ENCODE measurements at regions not wholly inside any gene's neighbourhood (a gene's known extent, or its start where the extent isn't known, plus 50 kb on each side); places are given as distances from the start of the nearest gene placed in this dataset.
A peak's percentile ranks its signal among the peaks of the same experiment; 100 is the strongest.

DNA sequence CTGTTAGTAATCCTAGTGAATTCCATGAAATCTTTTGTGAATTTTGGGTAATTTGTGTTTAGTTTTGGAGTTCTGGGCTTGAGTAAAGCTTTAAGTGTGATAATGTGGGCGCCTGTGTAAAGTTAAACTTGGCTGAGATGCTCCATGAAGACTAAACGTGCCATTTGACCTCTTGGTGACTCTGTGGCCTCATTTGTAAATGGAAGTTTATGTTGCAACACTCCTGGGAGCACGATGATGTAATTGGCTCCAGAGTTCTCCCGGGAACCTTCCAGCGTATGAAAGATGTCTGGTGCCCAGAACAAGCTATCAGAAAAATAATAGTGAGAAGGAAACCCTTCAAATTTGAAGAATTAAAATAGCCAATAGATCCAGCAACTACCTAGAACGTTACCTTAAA, 981.2 kb downstream of the TLE4 start:
- intact Hi-C loops (cut with DNase I; ENCODE audit: low total_unique reads) (no loop called here), in situ Hi-C loops (cut with MboI; ENCODE audit: low pct_ligation_motif_present in 1 of 4, low pct_unique_long_range_greater_than_20kb in 1 of 4, low sequenced_read_pairs in 3 of 4) (loop anchor here in 1 of 4 donors (25.0 kb wide), 1 partner anchor 584 kb away; no protein-coding TSS in a partner anchor)
- TF ChIP-seq, protein P1, sequence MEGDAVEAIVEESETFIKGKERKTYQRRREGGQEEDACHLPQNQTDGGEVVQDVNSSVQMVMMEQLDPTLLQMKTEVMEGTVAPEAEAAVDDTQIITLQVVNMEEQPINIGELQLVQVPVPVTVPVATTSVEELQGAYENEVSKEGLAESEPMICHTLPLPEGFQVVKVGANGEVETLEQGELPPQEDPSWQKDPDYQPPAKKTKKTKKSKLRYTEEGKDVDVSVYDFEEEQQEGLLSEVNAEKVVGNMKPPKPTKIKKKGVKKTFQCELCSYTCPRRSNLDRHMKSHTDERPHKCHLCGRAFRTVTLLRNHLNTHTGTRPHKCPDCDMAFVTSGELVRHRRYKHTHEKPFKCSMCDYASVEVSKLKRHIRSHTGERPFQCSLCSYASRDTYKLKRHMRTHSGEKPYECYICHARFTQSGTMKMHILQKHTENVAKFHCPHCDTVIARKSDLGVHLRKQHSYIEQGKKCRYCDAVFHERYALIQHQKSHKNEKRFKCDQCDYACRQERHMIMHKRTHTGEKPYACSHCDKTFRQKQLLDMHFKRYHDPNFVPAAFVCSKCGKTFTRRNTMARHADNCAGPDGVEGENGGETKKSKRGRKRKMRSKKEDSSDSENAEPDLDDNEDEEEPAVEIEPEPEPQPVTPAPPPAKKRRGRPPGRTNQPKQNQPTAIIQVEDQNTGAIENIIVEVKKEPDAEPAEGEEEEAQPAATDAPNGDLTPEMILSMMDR (IDR thresholded peaks at IDR 0.05): no peak
- no peak for TF ChIP-seq POLR2A (IDR thresholded peaks at IDR 0.05)
- no peak for TF ChIP-seq EP300 (IDR thresholded peaks at IDR 0.05; ENCODE audit: low read depth)
- no peak for TF ChIP-seq POLR2AphosphoS5 (IDR thresholded peaks at IDR 0.05)
- Histone ChIP-seq H3K27me3 (no peaks in the 10 kb centered on the region), H3K4me3 (no peak overlapping the region), H3K4me1 (no peaks in the 10 kb centered on the region), H3K36me3 (no peaks in the 10 kb centered on the region), H3K27ac (no peak overlapping the region), H3K9me3 (no peaks in the 10 kb centered on the region)
- 41 to 44% methylated on average over 6 of the region's 6 CpGs for WGBS, 2 donors (ENCODE audit: low coverage in 1 of 2)
- DNase-seq: peak; percentile 7

DNA sequence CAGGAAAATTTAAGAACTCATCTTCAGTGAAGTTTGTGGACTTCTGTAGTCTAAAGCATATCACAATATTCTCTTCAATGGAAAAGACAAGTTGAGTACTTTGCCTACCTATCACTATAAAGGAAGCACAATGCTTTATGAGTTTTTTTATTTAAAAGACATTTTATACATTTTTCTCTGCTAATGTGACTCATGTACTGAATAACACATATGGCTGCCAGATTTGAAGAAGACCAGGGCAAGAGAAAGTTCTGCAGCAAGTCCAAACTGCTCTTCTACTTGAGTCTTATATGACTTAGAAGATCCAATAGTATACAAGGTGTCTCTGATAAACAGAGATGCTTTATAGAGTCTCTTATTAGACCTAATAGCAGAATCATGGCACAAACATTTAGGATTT, 978.4 kb downstream of the TLE4 start:
- Histone ChIP-seq H3K27ac (no peak overlapping the region), H3K27me3 (no peaks in the 10 kb centered on the region), H3K9me3 (no peaks in the 10 kb centered on the region), H3K36me3 (no peaks in the 10 kb centered on the region), H3K4me1 (no peaks in the 10 kb centered on the region), H3K4me3 (no peak overlapping the region)
- no peak for DNase-seq
- TF ChIP-seq POLR2A (IDR thresholded peaks at IDR 0.05): no peak
- TF ChIP-seq POLR2AphosphoS5 (IDR thresholded peaks at IDR 0.05): no peak
- TF ChIP-seq, protein P1 (IDR thresholded peaks at IDR 0.05): no peak
- in situ Hi-C loops (cut with MboI; ENCODE audit: low pct_ligation_motif_present in 1 of 4, low pct_unique_long_range_greater_than_20kb in 1 of 4, low sequenced_read_pairs in 3 of 4) (loop anchor here in 1 of 4 donors (25.0 kb wide), 1 partner anchor 587 kb away; no protein-coding TSS in a partner anchor), intact Hi-C loops (cut with DNase I; ENCODE audit: low total_unique reads) (no loop called here)

DNA sequence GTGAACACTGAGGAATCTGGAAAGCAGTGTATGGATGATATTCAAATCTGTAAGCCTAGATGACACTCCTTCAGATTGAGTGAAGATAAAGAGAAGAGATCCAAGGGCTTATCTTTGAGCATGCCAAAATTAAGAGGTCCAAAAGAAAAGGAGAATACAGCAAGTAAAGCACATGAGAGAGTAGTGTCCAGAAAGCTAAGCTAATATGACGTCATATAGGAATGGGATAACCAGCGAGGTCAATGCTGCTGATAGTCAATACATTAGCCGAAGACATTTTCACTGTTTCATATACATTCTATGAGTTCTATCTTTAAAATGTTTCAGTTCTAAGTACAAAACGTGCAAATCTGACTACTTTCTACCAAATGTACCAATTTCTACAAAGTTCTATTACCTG, 975.8 kb downstream of the TLE4 start:
- no peak overlapping the region for H3K4me3 ChIP-seq
- H3K27ac ChIP-seq: no peak overlapping the region
- no peaks in the 10 kb centered on the region for H3K27me3 ChIP-seq
- in situ Hi-C loops (cut with MboI; ENCODE audit: low pct_ligation_motif_present in 1 of 4, low pct_unique_long_range_greater_than_20kb in 1 of 4, low sequenced_read_pairs in 3 of 4): loop anchor here in 1 of 4 donors (25.0 kb wide), 1 partner anchor 110 kb away; no protein-coding TSS in a partner anchor
- no peak for DNase-seq
- intact Hi-C loops (cut with DNase I; ENCODE audit: low total_unique reads): no loop called here
- H3K36me3 ChIP-seq: no peaks in the 10 kb centered on the region
- 52 to 67% methylated on average over 4 of the region's 4 CpGs for WGBS, 2 donors (ENCODE audit: low coverage in 1 of 2)
- TF ChIP-seq, protein P1 (IDR thresholded peaks at IDR 0.05): no peak
- no peak for TF ChIP-seq POLR2AphosphoS5 (IDR thresholded peaks at IDR 0.05)
- no peak for TF ChIP-seq EP300 (IDR thresholded peaks at IDR 0.05; ENCODE audit: low read depth)
- TF ChIP-seq POLR2A (IDR thresholded peaks at IDR 0.05): no peak
- H3K9me3 ChIP-seq: no peaks in the 10 kb centered on the region
- no peaks in the 10 kb centered on the region for H3K4me1 ChIP-seq

DNA sequence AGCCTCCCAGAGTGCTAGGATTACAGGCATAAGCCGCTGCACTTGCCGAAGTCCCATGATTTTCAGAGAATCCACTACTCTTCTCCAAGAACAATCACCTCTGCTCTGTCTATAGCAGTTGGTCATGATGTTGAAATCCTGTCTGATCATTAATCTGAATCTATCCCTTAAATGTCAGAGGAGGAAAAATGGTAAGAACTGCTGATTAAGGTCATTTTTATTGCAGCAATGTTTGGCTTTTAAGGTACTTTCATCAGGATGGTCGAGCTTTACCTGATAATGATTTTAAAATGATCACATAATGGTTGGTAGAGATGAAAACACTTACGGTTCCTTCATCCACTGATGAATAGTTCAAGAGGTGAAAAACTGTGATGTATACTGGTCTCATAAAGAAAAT, 968.6 kb downstream of the TLE4 start:
- WGBS, 2 donors (ENCODE audit: low coverage in 1 of 2): 79 to 90% methylated on average over 4 of the region's 4 CpGs
- no peaks in the 10 kb centered on the region for H3K4me1 ChIP-seq
- no peaks in the 10 kb centered on the region for H3K9me3 ChIP-seq
- no peak overlapping the region for H3K27ac ChIP-seq
- in situ Hi-C loops (cut with MboI; ENCODE audit: low pct_ligation_motif_present in 1 of 4, low pct_unique_long_range_greater_than_20kb in 1 of 4, low sequenced_read_pairs in 3 of 4): loop anchor here in 1 of 4 donors (25.0 kb wide), 1 partner anchor 103 kb away; no protein-coding TSS in a partner anchor
- no peak for DNase-seq
- no peaks in the 10 kb centered on the region for H3K27me3 ChIP-seq
- H3K36me3 ChIP-seq: no peaks in the 10 kb centered on the region
- H3K4me3 ChIP-seq: no peak overlapping the region
- intact Hi-C loops (cut with DNase I; ENCODE audit: low total_unique reads): no loop called here
- TF ChIP-seq, protein P1 (IDR thresholded peaks at IDR 0.05): no peak
- TF ChIP-seq EP300 (IDR thresholded peaks at IDR 0.05; ENCODE audit: low read depth) (no peak), POLR2AphosphoS5 (IDR thresholded peaks at IDR 0.05) (no peak), POLR2A (IDR thresholded peaks at IDR 0.05) (no peak)

All from transverse colon (tissue), 4 donors.